GM18499 (cell line): ENCODE measurements at regions not wholly inside any gene's neighbourhood (a gene's known extent, or its start where the extent isn't known, plus 50 kb on each side); places are given as distances from the start of the nearest gene placed in this dataset.
"Not testable (repeated sequence)": the region's sequence is repeated elsewhere in the genome, so short reads cannot be mapped to it uniquely, and the experiment has no call there.

Source experiments
- ATAC-seq: cut with Tn5 transposase; IDR thresholded peaks from one replicate; pipeline ENCODE4 v1.9.1; 2021; ENCODE audit warnings: moderate number of reproducible peaks; ENCODE audit not compliant: insufficient read depth, unreplicated experiment

GRCh38 chr6:51049288-51049982 lies 230.8 kb downstream of the TFAP2B start:
- no peak for ATAC-seq

- ATAC-seq, result no peak
These were observed 231.6 kb downstream of the TFAP2B start for GRCh38 chr6:51049983-51050877.

GRCh38 chr6:51052716-51053115 lies 234.0 kb downstream of the TFAP2B start:
- ATAC-seq, result not testable (repeated sequence)

DNA sequence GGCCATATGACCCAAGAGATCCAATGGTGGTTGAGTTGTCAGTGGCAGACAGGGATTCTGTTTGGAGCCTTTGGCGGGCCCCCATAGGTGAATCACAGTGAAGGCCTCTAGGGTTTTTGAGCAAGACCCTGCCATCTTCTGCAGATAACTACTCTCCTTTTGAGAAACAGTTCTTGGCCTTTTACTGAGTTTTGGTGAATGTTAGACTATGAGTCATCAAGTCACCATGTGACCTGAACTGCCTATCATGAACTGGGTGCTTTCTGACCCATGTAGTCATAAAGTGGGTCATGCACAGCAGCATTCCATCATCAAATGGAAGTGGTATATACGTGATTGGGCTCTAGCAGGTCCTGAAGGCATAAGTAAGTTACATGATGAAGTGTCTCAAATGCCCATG lies 236.6 kb downstream of the TFAP2B start:
- ATAC-seq, result not testable (repeated sequence)

DNA sequence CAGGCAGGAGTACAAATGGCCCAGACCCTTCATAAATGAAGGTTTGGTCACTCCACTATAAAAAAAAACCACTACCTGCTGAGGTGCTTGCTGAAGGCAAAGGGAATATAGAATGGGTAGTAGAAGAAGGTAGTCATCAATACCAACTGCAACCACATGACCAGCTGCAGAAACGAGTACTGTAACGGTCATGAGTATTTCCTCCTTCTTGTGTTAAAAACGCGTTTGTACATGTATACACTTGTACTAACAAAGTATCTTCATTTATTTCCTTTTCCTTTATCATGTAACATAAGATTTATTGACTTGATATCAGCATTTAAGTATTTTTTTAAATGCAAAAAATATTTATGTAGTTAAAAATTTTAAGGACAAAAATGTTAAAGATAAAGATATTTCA lies 238.6 kb downstream of the TFAP2B start:
- ATAC-seq, result no peak

GRCh38 chr6:51060262-51060762 lies 241.6 kb downstream of the TFAP2B start:
- ATAC-seq, result no peak

DNA sequence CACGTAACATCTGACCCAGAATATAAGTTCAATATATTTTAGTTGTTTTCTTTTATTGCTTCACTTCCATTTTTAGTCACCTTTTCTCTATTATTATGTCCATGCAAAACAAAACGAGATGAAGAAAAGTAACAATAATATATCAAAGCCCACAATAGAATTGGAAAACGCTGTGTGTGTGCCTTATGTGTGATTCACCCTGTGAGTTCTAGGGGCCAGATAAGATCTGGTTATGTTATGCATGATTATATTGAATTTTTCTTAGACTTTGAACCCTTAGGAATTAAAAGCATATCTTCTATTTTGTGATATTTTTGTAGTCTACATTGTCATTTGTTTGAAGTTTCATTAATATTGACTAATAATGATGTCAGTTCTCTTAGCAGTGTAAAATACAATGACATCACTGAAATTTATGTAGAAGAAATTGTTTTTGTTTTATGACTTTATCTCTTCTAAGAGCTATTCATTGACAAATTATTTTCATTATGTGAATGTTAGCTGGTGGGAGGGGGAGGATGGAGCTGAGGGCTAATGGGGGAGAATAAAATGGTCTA lies 243.6 kb downstream of the TFAP2B start:
- no peak for ATAC-seq

DNA sequence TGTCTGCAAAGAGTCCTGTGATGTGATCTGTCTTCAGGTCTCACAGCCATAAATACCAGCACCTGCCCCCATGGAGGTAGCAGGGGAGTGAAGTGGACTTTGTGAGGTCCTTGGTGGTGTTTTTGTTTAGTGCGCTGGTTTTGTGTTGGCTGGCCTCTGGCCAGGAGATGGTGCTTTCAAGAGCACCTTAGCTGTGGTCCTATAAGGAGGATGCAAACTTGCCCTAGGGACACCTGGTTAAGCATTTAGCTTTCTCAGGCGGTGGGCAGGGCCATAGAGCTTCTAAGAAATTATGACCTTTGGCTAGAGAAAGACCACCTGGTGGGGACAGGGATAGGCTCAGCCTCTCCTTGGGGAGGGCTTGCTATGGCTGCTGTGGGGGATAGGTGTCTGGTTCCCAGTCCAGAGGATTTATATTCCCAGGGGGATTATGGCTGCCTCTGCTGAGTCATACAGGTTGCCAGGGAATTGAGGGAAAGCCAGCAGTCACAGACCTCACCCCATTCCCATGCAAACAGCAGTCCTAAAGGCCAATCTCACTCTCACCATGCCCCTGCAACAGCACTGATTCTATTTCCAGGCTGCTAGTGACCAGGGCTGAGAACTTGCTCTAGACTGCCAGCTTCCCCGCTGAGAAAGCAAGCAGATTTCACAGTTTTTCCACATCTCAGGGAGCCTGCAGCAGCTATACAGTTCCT lies 259.3 kb downstream of the TFAP2B start:
- ATAC-seq, result no peak

DNA sequence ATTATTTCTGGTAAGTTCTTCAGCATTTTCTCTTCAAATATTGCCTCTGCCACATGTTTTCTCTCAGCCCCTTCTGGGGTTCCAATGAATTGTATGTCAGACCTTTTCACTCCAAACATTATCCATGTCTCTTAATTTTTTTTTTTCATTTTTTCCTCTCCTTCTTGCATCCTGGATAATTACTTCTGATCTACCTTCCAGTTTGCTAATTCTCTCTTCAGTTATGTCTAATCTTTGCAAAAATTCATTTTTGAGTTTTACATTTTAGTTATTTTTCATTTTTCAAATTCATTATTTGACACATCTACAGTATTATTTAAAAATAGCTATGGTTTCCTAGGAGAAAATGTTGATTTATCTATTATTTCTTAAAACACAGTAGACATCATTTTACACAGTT lies 271.7 kb downstream of the TFAP2B start:
- no peak for ATAC-seq

- no peak for ATAC-seq
These were observed 275.2 kb downstream of the TFAP2B start for GRCh38 chr6:51093871-51094270.

DNA sequence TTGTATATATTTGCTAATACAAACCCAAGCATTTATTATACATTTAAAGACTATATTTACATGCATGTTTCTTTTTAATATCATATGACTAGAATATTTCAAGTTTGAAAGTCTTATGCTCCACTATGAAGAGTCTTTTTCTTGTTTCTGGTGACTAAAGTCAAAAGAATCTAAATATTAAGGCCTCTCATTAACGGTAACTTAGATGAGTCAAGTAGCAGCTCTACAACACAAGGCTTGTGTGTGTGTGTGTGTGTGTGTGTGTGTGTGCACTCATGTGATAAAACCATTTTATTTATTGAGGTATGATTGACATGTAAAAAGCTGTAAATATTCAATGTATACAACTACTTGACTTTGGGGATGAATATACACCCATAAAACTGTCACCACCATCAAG lies 275.6 kb downstream of the TFAP2B start:
- ATAC-seq, result no peak

GRCh38 chr6:51098246-51098645 lies 279.6 kb downstream of the TFAP2B start:
- ATAC-seq, result no peak

DNA sequence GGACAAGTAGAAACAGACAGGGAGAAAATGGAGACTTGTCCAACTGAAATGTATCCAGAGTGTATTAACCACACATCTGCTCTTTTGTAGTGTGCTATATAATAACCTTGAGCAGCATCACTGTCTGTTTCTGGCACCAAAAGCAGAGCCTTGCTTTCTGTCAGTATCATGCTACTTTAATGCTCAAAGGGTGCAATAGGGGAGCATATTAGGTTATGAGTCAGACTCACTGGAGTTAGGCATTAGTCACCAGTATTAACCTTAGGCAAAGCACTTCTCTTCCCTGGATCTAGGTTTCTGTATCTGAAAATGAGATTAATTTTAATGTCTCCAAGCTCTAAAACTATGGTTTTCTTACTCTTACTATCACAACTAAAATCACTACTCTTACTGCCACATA lies 280.1 kb downstream of the TFAP2B start:
- no peak for ATAC-seq

DNA sequence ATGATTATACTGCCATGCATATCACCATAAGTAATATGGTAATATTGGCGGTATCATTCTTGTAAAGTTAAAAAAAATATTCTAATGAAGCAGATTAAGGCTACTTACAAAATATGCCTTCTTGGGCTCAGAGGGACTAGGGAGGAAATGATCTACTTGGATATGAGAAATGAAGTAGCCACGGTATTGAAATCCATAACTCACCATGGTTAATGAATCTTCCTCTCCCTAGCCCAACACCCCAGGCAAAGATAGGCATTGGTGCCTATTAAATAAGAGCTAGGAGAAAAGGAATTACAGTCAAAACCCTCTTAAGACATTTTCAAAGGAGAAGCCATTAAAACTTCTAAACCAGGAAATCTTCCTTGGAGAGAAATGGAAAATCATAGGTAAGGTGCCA lies 280.5 kb downstream of the TFAP2B start:
- no peak for ATAC-seq

DNA sequence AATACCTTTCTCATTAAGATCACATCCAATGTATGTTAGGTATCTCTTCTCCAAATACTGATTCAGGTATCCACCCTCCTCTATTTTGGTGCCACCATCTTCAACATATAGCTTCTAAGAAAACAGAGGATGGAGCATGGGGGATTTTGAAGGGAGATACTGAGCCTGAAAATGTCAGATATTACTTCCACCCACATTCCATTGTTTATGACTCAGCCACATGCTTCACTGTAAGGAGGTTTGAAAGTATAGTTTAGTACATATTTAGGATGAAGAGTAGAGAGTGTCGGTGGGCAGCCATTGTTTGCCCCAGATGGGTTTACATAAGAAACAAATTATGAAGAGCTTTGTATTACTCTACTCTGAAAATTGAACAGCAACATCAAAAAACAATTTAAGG lies 286.7 kb downstream of the TFAP2B start:
- ATAC-seq, result no peak

DNA sequence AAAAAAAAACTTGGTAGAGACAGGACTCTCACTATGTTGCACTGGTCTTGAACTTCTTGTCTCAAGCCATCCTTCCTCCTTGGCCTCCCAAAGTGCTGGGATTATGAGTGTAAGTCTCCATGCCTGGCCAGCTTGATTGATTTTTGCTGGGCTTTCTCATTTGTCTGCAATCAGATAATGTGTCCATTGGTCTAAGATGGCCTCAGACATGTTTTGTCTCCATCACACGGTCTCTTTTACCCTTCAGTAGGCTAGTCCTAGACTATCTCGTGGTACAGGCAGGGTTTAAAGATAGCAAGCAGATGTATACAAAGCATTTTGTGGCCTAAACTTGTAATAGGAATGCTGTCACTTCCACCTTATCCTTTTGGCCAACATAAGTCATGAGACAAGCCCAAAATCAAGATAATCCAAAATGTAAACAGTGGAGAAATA lies 289.1 kb downstream of the TFAP2B start:
- no peak for ATAC-seq

DNA sequence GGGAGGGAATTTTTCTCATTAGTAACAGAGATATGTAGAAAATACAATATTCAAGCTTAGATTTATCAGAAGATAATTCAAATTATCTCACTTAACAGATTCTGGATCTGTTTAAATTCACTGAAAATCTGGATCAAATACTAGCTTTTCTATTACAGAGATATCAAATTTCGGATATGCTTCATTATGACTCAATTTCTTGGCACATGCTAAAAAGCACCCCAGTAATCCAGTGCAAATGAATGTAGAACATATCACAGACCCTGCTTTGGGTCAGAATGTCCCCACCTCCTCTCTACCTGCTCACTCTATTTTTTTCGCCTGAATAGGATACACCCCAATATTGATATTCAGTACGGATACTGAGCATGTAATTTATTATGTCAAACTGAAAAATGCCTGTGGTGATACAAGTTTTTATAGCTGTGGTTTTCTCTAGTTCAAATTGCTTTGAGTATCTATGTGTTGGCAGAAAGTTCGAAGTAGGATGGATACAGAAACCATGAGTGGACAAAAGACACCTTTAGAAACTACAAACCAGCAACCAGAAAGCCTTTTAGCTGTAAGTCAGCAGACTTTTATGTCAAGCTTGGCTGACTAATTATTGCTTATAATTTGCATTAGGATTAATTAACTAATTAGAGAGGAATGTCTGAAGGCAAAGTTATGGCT lies 290.0 kb downstream of the TFAP2B start:
- ATAC-seq, result no peak

DNA sequence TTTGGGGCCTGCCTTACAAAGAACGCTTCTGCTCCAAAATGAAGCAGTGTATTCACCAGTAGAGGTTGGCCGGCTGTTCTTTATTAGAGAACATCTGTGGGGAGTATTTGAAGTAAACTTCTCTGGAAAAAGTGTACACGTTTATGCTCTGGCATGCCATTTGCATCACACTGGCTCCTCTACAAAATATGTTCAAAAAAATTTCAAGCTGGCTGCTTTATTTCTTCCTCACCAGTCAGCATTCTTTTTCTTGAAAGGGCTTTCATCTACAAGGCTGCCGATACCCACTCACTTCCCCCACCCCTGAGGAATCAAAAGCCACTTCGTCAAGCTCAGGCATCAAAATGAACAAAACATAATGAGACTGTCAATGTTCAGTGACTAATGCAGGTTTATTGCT lies 294.1 kb downstream of the TFAP2B start:
- ATAC-seq, result no peak

DNA sequence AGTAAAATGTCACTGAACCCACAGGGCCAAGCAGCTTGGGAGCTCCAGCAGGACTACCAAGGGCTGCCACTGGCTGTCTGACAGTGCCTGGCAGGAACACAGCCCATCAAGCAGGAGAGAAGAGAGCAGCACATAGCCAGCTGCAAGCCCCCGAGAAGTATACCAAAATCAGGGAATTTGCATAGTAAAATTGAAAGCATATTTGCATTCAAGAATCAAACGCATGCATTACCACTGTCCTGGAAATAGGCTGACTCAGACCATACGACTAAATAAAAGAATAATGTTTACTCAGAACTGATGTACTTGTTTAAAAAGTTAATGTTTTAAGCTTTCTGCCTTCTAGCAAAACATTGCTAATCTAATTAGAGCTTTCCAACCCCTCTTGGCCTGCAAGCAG lies 298.1 kb downstream of the TFAP2B start:
- no peak for ATAC-seq

DNA sequence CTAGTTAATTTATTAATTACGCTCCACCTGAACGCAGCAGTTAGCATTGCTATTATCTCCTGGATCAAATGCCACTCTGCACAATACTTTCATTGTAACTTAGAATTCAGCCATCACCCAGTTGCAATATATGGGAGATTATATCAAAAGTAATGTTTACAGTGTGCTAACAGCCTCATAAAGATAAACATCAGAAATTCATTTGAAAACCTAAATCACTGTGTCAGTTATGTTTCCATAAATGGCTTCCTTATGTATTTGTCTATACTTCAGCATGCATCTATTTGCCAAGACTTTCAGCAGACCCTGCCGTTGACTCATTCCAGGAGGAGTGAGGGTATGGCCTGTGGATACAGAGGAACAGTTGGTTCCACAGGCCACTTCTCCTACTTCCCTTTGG lies 300.1 kb downstream of the TFAP2B start:
- ATAC-seq, result no peak
